Astrocyte (in vitro differentiated cells and primary cell): ENCODE measurements at regions not wholly inside any gene's neighbourhood (a gene's known extent, or its start where the extent isn't known, plus 50 kb on each side); places are given as distances from the start of the nearest gene placed in this dataset.

Source experiments
- EZH2 ChIP-seq: IDR thresholded peaks from 2 replicates; pipeline ENCODE4 v1.6.1; 2012; ENCODE audit warnings: mild to moderate bottlenecking, low read length, inconsistent platforms; ENCODE audit not compliant: insufficient read depth
- TF ChIP-seq, protein P1 (sequence below): IDR thresholded peaks from 2 replicates; pipeline ENCODE4 v1.5.1; 2011; ENCODE audit warnings: low read depth, mild to moderate bottlenecking, inconsistent platforms, low read length, moderate library complexity; ENCODE audit not compliant: insufficient read depth

GRCh38 chr4:63464393-63464792 is 944.9 kb downstream of the TECRL start:
- TF ChIP-seq EZH2 = no peak
- TF ChIP-seq, protein P1, sequence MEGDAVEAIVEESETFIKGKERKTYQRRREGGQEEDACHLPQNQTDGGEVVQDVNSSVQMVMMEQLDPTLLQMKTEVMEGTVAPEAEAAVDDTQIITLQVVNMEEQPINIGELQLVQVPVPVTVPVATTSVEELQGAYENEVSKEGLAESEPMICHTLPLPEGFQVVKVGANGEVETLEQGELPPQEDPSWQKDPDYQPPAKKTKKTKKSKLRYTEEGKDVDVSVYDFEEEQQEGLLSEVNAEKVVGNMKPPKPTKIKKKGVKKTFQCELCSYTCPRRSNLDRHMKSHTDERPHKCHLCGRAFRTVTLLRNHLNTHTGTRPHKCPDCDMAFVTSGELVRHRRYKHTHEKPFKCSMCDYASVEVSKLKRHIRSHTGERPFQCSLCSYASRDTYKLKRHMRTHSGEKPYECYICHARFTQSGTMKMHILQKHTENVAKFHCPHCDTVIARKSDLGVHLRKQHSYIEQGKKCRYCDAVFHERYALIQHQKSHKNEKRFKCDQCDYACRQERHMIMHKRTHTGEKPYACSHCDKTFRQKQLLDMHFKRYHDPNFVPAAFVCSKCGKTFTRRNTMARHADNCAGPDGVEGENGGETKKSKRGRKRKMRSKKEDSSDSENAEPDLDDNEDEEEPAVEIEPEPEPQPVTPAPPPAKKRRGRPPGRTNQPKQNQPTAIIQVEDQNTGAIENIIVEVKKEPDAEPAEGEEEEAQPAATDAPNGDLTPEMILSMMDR = no peak
